ENCODE measurements at regions not wholly inside any gene's neighbourhood (a gene's known extent, or its start where the extent isn't known, plus 50 kb on each side); places are given as distances from the start of the nearest gene placed in this dataset.

- Histone ChIP-seq H3K27ac (ENCODE audit: low read length) (0 out of 2 replicates have a peak overlapping the region, but pooled peaks have one; percentile 9), H3K9me2 (replicated peaks; ENCODE audit: low read length) (no peaks in the 10 kb centered on the region), H3K4me1 (ENCODE audit: insufficient read depth, low read length) (peaks cover 12% of the 10 kb centered on the region; the same call in 1 of the 2 replicates), H3K4me3 (ENCODE audit: low read length) (no peak overlapping the region), H3K79me2 (ENCODE audit: low read length) (no peaks in the 10 kb centered on the region), H3K4me2 (ENCODE audit: low read length) (no peak overlapping the region), H3K9ac (ENCODE audit: low read length) (no peak overlapping the region), H3K27me3 (ENCODE audit: low read length) (no peaks in the 10 kb centered on the region), H3K9me3 (ENCODE audit: low read length) (no peaks in the 10 kb centered on the region), H3F3A (ENCODE audit: low read length, unreplicated experiment) (no peaks in the 10 kb centered on the region), H4K20me1 (ENCODE audit: low read length) (no peaks in the 10 kb centered on the region), H3K36me3 (ENCODE audit: low read depth, low read length) (no peaks in the 10 kb centered on the region), H2AFZ (ENCODE audit: low read length) (no peak overlapping the region)
- TF ChIP-seq EZH2 (IDR thresholded peaks at IDR 0.05; ENCODE audit: low read length, unreplicated experiment) (no peak), EZH2phosphoT487 (IDR thresholded peaks at IDR 0.05; ENCODE audit: borderline replicate concordance, low read length) (no peak), CTCF (conservative IDR thresholded peaks at IDR 0.05; ENCODE audit: low read depth, low read length) (no peak)
- intact Hi-C loops (cut with micrococcal nuclease), result no loop called here
- ATAC-seq (no peak), DNase-seq (no peak)
- BruUV-seq (replicated peaks), result no TSS peak
- POLR2A ChIA-PET (ENCODE audit: unreplicated experiment), result no interaction called here
- CTCF ChIA-PET, result no interaction called here
These were observed 82.3 kb downstream of the GLI2 start for GRCh38 chr2:120817956-120818325.

GRCh38 chr2:120818441-120818920, 82.8 kb downstream of the GLI2 start:
- intact Hi-C loops (cut with micrococcal nuclease), result no loop called here
- no peak overlapping the region for H3K4me2 ChIP-seq (ENCODE audit: low read length)
- no peaks in the 10 kb centered on the region for H3K79me2 ChIP-seq (ENCODE audit: low read length)
- no peaks in the 10 kb centered on the region for H4K20me1 ChIP-seq (ENCODE audit: low read length)
- H3K9ac ChIP-seq (ENCODE audit: low read length), result no peak overlapping the region
- BruUV-seq (replicated peaks), result no TSS peak
- H2AFZ ChIP-seq (ENCODE audit: low read length), result no peak overlapping the region
- H3K4me1 ChIP-seq (ENCODE audit: insufficient read depth, low read length), result peaks cover 12% of the 10 kb centered on the region; the same call in 1 of the 2 replicates
- no peak overlapping the region for H3K4me3 ChIP-seq (ENCODE audit: low read length)
- POLR2A ChIA-PET (ENCODE audit: unreplicated experiment), result no interaction called here
- no peaks in the 10 kb centered on the region for H3K27me3 ChIP-seq (ENCODE audit: low read length)
- CTCF ChIA-PET, result no interaction called here
- no peak for TF ChIP-seq EZH2 (IDR thresholded peaks at IDR 0.05; ENCODE audit: low read length, unreplicated experiment)
- TF ChIP-seq CTCF (conservative IDR thresholded peaks at IDR 0.05; ENCODE audit: low read depth, low read length), result no peak
- TF ChIP-seq EZH2phosphoT487 (IDR thresholded peaks at IDR 0.05; ENCODE audit: borderline replicate concordance, low read length), result no peak
- H3F3A ChIP-seq (ENCODE audit: low read length, unreplicated experiment), result no peaks in the 10 kb centered on the region
- peak; percentile 71 for ATAC-seq
- H3K9me2 ChIP-seq (replicated peaks; ENCODE audit: low read length), result no peaks in the 10 kb centered on the region
- 0 out of 2 replicates have a peak overlapping the region, but pooled peaks have one; percentile 9 for H3K27ac ChIP-seq (ENCODE audit: low read length)
- peak; percentile 64 for DNase-seq
- H3K9me3 ChIP-seq (ENCODE audit: low read length), result no peaks in the 10 kb centered on the region
- no peaks in the 10 kb centered on the region for H3K36me3 ChIP-seq (ENCODE audit: low read depth, low read length)

GRCh38 chr2:120819720-120820210, 84.1 kb downstream of the GLI2 start:
- DNase-seq (no peak), ATAC-seq (no peak)
- Histone ChIP-seq H4K20me1 (ENCODE audit: low read length) (no peaks in the 10 kb centered on the region), H3K9me3 (ENCODE audit: low read length) (no peaks in the 10 kb centered on the region), H3K9ac (ENCODE audit: low read length) (no peak overlapping the region), H3K4me1 (ENCODE audit: insufficient read depth, low read length) (peaks cover 12% of the 10 kb centered on the region; the same call in 1 of the 2 replicates), H3K79me2 (ENCODE audit: low read length) (no peaks in the 10 kb centered on the region), H3F3A (ENCODE audit: low read length, unreplicated experiment) (no peaks in the 10 kb centered on the region), H3K4me3 (ENCODE audit: low read length) (no peak overlapping the region), H3K4me2 (ENCODE audit: low read length) (no peak overlapping the region), H3K9me2 (replicated peaks; ENCODE audit: low read length) (no peaks in the 10 kb centered on the region), H3K27me3 (ENCODE audit: low read length) (no peaks in the 10 kb centered on the region), H3K36me3 (ENCODE audit: low read depth, low read length) (no peaks in the 10 kb centered on the region), H2AFZ (ENCODE audit: low read length) (no peak overlapping the region), H3K27ac (ENCODE audit: low read length) (no peak overlapping the region)
- TF ChIP-seq EZH2phosphoT487 (IDR thresholded peaks at IDR 0.05; ENCODE audit: borderline replicate concordance, low read length) (no peak), EZH2 (IDR thresholded peaks at IDR 0.05; ENCODE audit: low read length, unreplicated experiment) (no peak), CTCF (conservative IDR thresholded peaks at IDR 0.05; ENCODE audit: low read depth, low read length) (no peak)
- ChIA-PET CTCF (no interaction called here), POLR2A (ENCODE audit: unreplicated experiment) (no interaction called here)
- intact Hi-C loops (cut with micrococcal nuclease), result no loop called here
- no TSS peak for BruUV-seq (replicated peaks)

Data from PC-3 (cell line).